Fibroblast of villous mesenchyme (primary cell): ENCODE measurements at regions not wholly inside any gene's neighbourhood (a gene's known extent, or its start where the extent isn't known, plus 50 kb on each side); places are given as distances from the start of the nearest gene placed in this dataset.

Source experiments
- DNase-seq: peaks from one replicate; pipeline ENCODE4 v3.0.0-alpha.2; 2010; ENCODE audit warnings: low read depth
- H3K4me3 ChIP-seq: 2 replicates; pipeline ENCODE4 v1.5.1; 2011; ENCODE audit warnings: low read depth, mild to moderate bottlenecking, low read length
- TF ChIP-seq, protein P1 (sequence below): IDR thresholded peaks from 2 replicates; pipeline ENCODE4 v1.5.1; 2012; ENCODE audit warnings: low read depth, mild to moderate bottlenecking, low read length; ENCODE audit not compliant: insufficient read depth

GRCh38 chr3:3707858-3708768 is 91.1 kb upstream of the LRRN1 start:
- TF ChIP-seq, protein P1, sequence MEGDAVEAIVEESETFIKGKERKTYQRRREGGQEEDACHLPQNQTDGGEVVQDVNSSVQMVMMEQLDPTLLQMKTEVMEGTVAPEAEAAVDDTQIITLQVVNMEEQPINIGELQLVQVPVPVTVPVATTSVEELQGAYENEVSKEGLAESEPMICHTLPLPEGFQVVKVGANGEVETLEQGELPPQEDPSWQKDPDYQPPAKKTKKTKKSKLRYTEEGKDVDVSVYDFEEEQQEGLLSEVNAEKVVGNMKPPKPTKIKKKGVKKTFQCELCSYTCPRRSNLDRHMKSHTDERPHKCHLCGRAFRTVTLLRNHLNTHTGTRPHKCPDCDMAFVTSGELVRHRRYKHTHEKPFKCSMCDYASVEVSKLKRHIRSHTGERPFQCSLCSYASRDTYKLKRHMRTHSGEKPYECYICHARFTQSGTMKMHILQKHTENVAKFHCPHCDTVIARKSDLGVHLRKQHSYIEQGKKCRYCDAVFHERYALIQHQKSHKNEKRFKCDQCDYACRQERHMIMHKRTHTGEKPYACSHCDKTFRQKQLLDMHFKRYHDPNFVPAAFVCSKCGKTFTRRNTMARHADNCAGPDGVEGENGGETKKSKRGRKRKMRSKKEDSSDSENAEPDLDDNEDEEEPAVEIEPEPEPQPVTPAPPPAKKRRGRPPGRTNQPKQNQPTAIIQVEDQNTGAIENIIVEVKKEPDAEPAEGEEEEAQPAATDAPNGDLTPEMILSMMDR, result no peak

GRCh38 chr3:3705090-3705775 is 94.0 kb upstream of the LRRN1 start:
- DNase-seq, result no peak
- H3K4me3 ChIP-seq, result no peak overlapping the region
- TF ChIP-seq, protein P1, result no peak

More at GRCh38 chr3:3707858-3708768, 91.1 kb upstream of the LRRN1 start:
- DNase-seq, result no peak
- no peak overlapping the region for H3K4me3 ChIP-seq

DNA sequence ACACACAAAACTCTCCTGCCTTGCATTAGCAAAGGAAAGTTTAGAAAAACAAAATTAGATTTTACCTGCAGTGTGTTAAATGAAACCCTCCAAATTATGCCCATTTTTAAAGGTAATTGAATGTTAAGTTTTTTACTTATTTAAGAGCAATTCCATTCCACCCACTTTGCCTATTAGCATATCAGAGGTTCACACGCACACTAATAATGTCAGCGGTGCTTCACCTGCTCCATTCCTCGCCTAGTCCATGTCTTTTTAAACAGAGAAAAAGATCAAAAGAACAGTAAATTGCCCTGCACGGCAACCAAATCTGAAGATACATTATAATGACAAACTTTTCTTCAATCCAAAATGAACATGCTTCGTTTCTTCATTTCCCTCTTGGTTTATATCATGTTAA is 97.3 kb upstream of the LRRN1 start:
- no peak for DNase-seq
- no peak overlapping the region for H3K4me3 ChIP-seq
- TF ChIP-seq, protein P1, result no peak

DNA sequence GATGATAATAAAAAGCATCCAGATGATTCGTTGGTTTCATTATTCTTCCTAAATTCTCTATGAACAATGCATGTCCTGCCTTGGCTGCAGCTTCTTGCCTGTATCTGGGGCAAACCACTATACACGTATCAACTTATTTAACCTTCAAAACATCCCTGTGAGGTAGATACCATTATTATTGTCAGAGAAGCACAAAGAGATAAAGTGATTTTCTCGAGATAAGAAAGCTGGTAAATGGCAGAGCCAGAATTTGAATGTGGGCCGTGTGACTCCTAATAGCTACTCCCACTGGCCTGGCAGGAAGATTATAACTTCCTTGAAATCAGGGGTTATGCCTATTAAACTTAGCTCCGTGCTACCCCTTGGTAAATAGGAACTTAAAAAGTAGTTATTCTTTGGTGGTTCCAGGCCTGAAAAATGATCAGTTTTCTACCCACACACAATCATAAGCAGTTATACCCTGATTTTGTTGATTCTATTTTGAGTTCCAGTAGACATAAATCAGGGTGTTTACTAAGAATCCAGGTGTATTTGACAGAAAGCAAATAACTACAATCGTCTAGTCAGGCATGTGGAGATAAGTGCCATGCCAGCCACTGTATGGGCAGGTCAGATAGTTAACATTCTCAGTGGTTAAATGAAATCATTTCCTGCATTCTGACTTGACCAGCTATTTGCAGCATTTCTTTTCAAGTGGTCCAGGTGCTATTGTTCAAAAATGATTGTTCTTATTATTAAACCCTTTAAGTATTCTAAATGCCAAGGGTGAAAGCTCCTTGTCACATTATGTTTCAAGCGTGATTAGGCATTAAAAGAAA is 99.2 kb upstream of the LRRN1 start:
- no peak overlapping the region for H3K4me3 ChIP-seq
- TF ChIP-seq, protein P1, result no peak
- no peak for DNase-seq

DNA sequence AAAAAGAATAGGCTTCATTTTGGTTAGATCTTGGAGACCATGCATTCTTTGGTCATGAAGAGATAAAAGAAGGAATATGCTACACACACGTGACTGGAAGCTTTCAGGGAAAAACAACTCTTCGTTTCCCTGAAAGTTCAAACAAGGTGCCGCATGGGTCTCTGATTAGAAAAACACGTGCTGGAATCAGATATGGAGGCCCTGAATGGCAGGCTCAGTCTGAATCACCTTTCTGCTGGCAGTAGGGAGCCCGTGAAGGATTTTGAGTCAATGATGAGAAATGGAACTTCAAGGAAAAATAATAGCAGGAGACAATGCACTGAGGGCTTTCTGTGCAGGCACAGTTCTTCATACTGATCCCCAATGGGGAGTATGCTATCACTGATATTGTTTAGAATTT is 99.8 kb upstream of the LRRN1 start:
- DNase-seq, result no peak
- no peak overlapping the region for H3K4me3 ChIP-seq
- TF ChIP-seq, protein P1, result no peak

DNA sequence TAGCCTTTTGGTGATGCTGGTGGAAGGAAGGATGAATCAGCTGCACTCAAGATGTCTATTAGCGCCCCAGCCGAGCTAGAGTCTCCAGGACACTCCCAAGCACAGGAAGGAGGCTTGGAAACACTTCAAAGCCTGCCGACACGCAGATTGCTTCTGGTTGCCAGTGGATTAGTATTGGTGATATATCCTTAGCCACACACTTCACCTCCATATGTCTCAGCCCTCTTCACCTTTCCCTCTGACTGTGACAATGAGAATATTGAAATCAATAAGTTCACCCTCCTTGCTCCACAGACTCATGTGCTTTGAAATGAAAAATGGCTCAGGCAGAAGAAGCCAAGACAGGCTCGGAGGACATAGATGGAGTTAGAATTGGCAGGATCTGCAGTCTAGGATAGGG is 102.9 kb upstream of the LRRN1 start:
- TF ChIP-seq, protein P1, result no peak
- no peak overlapping the region for H3K4me3 ChIP-seq
- DNase-seq, result no peak
